Kidney epithelial cell (primary cell): ENCODE measurements at regions not wholly inside any gene's neighbourhood (a gene's known extent, or its start where the extent isn't known, plus 50 kb on each side); places are given as distances from the start of the nearest gene placed in this dataset.

Source experiments
- DNase-seq: peaks from one replicate; pipeline ENCODE4 v3.0.0-alpha.2; 2010; ENCODE audit warnings: low read depth
- H3K27me3 ChIP-seq: 2 replicates; pipeline ENCODE4 v1.6.0; 2011; ENCODE audit warnings: low read length; ENCODE audit not compliant: control insufficient read depth, insufficient read depth
- H3K36me3 ChIP-seq: 2 replicates; pipeline ENCODE4 v1.5.1; 2011; ENCODE audit warnings: low read length; ENCODE audit not compliant: control insufficient read depth, insufficient read depth
- H3K4me3 ChIP-seq: 2 replicates; pipeline ENCODE4 v1.5.1; 2011; ENCODE audit warnings: low read depth, mild to moderate bottlenecking, control low read depth, low read length
- TF ChIP-seq, protein P1 (sequence below): IDR thresholded peaks from 2 replicates; pipeline ENCODE4 v1.5.1; 2011; ENCODE audit warnings: mild to moderate bottlenecking, moderate library complexity, low read length, control low read depth, inconsistent platforms; ENCODE audit not compliant: insufficient read depth, poor library complexity, severe bottlenecking

DNA sequence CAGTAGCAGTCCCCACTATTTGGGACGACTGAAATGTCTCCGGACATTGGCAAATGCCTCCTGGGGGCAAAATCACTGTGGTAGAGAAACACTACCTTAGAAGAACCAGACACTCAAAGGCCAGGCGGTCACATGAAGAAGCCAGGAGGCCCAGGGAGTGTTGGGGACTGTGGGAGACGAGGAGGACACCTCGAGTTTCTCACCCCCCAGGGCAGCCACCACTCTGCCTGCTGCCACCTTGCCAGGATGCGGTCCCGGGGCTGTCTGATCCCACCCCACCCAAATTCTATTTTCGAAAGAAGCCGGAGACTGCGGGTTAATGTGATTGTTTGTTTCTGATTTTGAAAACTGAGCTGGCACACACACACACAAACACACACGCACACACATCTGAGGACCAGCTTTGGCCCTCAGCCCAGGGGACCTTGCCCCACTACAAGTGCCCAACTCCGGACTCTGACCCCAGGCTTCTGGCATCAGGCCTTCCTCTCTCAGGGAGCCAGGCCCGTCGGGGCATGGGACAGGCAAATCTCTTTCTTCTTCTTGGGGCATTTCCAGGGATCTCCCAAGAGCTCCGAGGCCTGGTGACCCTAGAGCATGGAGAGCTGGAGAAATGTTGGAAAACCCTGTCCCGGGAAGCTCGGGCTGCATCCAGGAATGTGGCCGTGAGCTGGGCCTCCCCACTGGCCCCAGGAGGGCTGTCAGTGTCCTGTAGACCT lies 187.5 kb upstream of the PMEPA1 start:
- Histone ChIP-seq H3K27me3 (peaks cover 13% of the 10 kb centered on the region), H3K4me3 (no peak overlapping the region), H3K36me3 (no peaks in the 10 kb centered on the region)
- TF ChIP-seq, protein P1, sequence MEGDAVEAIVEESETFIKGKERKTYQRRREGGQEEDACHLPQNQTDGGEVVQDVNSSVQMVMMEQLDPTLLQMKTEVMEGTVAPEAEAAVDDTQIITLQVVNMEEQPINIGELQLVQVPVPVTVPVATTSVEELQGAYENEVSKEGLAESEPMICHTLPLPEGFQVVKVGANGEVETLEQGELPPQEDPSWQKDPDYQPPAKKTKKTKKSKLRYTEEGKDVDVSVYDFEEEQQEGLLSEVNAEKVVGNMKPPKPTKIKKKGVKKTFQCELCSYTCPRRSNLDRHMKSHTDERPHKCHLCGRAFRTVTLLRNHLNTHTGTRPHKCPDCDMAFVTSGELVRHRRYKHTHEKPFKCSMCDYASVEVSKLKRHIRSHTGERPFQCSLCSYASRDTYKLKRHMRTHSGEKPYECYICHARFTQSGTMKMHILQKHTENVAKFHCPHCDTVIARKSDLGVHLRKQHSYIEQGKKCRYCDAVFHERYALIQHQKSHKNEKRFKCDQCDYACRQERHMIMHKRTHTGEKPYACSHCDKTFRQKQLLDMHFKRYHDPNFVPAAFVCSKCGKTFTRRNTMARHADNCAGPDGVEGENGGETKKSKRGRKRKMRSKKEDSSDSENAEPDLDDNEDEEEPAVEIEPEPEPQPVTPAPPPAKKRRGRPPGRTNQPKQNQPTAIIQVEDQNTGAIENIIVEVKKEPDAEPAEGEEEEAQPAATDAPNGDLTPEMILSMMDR, result no peak
- DNase-seq, result no peak

DNA sequence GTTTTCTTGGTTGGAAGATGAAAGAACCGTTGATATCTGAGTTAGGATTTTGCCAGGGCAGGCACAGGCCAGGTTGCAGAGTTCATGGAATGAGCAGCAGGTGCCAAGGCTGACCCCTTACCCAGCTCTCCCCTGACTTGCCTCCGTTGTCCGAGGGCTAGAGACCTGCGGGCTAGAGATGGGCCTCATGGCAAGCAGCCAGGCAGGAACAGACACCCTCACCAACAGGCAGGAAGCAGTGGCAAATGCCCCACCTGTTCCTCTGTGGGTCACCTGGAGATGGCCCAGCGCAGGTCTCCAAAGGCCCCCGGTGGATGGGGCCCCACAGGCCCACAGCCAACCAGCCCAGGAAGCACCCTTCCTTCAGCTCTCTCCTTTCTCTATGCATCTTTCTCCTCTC lies 186.7 kb upstream of the PMEPA1 start:
- Histone ChIP-seq H3K4me3 (no peak overlapping the region), H3K27me3 (peaks cover 13% of the 10 kb centered on the region), H3K36me3 (no peaks in the 10 kb centered on the region)
- TF ChIP-seq, protein P1, result no peak
- DNase-seq, result no peak

DNA sequence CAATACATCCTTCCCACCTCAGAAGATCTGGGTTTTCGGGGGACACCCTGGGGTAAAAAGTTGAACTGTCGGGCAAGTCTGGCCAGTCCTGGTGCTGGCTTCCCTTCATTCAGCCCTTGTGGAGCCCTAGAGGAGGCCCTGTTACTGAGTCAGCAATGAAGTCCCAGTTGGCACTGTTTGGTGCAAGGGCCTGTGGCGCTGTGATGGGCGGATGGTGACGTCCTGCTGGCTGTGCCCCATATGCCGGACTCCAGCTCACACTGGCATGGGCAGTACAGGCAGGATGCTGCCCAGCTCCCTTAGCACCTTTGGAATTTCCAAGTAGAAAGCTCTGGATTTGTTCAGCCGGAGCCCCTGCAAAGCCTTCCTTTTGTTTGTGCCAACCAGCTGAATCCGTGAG lies 186.2 kb upstream of the PMEPA1 start:
- H3K27me3 ChIP-seq, result peaks cover 13% of the 10 kb centered on the region
- H3K36me3 ChIP-seq, result no peaks in the 10 kb centered on the region
- H3K4me3 ChIP-seq, result no peak overlapping the region
- DNase-seq, result no peak
- TF ChIP-seq, protein P1, result no peak

DNA sequence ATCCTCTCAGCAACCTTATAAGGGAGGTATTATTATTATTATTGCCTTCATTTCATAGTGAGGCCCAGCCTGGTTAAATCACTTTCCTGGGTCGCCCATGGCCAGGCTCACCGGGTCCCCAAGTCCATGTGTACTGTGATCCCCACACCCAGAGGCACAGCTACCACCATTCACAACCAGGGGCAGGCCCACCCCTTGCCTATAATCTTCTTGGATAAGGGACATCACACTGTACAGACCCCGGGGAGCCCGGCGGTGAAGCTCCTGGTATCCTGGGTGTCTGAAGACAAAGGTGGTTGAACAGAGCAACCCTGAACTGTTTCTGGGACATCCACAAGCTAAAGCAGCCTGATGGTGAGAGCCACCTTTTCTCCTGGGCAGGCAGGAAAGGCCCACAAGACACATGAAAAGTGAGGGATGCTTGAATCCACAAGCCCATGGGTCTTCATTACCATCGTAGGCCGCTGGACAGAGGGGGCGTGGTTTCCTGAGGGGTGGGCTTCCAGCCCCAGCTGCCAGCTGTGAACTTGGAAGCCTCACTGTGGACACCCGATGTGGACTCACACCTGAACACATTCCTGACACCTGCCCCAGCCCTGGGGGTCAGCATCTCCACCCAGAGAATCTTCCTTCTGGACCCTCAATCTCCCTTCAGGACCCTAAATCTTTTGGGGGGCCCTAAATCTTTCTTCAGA lies 185.5 kb upstream of the PMEPA1 start:
- DNase-seq, result no peak
- Histone ChIP-seq H3K4me3 (no peak overlapping the region), H3K27me3 (peaks cover 13% of the 10 kb centered on the region), H3K36me3 (no peaks in the 10 kb centered on the region)
- TF ChIP-seq, protein P1, result no peak

DNA sequence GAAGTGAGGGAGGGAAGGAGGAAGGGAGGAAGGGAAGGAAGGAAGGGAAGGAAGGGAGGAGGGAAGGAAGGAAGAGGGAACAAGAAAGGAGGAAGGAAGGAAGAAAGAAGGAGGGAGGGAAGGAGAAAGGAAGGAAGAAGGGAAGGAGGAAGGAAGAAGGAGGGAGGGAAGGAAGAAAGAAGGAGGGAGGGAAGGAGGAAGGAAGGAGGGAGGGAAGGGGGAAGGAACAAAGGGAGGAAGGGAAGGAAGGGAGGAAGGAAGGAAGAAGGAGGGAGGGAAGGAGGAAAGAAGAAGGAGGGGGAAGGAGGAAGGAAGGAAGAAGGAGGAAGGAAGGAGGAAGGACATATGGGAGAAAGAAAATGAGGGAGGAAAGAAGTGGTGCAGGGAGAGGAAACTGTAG lies 184.7 kb upstream of the PMEPA1 start:
- Histone ChIP-seq H3K36me3 (no peaks in the 10 kb centered on the region), H3K4me3 (no peak overlapping the region), H3K27me3 (peaks cover 11% of the 10 kb centered on the region)
- TF ChIP-seq, protein P1, result no peak
- no peak for DNase-seq
